ENCODE measurements at regions not wholly inside any gene's neighbourhood (a gene's known extent, or its start where the extent isn't known, plus 50 kb on each side); places are given as distances from the start of the nearest gene placed in this dataset.

- DNase-seq = no peak
These were observed 1798.9 kb downstream of the PCDH7 start for GRCh38 chr4:32519060-32519459.

GRCh38 chr4:32525420-32525819, 1805.3 kb downstream of the PCDH7 start:
- no peak for DNase-seq

GRCh38 chr4:32544846-32545245, 1824.7 kb downstream of the PCDH7 start:
- no peak for DNase-seq

GRCh38 chr4:32551943-32552342, 1831.8 kb downstream of the PCDH7 start:
- peak; percentile 7 for DNase-seq

- no peak for DNase-seq
These were observed 1840.1 kb downstream of the PCDH7 start for GRCh38 chr4:32560306-32560705.

GRCh38 chr4:32562010-32562409, 1841.8 kb downstream of the PCDH7 start:
- peak; percentile 13 for DNase-seq

GRCh38 chr4:32564626-32565025, 1844.5 kb downstream of the PCDH7 start:
- DNase-seq = no peak

- DNase-seq = no peak
These were observed 1849.7 kb downstream of the PCDH7 start for GRCh38 chr4:32569861-32570260.

GRCh38 chr4:32572366-32572765, 1852.2 kb downstream of the PCDH7 start:
- no peak for DNase-seq

- DNase-seq = no peak
These were observed 1854.6 kb downstream of the PCDH7 start for GRCh38 chr4:32574803-32575202.

GRCh38 chr4:32589097-32589496, 1868.9 kb downstream of the PCDH7 start:
- DNase-seq = no peak

- no peak for DNase-seq
These were observed 1869.7 kb downstream of the PCDH7 start for GRCh38 chr4:32589853-32590252.

GRCh38 chr4:32597354-32597753, 1877.2 kb downstream of the PCDH7 start:
- DNase-seq = no peak

GRCh38 chr4:32601848-32602247, 1881.7 kb downstream of the PCDH7 start:
- DNase-seq = no peak

- DNase-seq = no peak
These were observed 1887.8 kb downstream of the PCDH7 start for GRCh38 chr4:32607978-32608377.

- DNase-seq = no peak
These were observed 1904.9 kb downstream of the PCDH7 start for GRCh38 chr4:32624943-32625603.

GRCh38 chr4:32625687-32626337, 1905.6 kb downstream of the PCDH7 start:
- DNase-seq = no peak

- DNase-seq = no peak
These were observed 1911.7 kb downstream of the PCDH7 start for GRCh38 chr4:32631831-32632230.

GRCh38 chr4:32633421-32633820, 1913.3 kb downstream of the PCDH7 start:
- DNase-seq = no peak

- no peak for DNase-seq
These were observed 1925.5 kb downstream of the PCDH7 start for GRCh38 chr4:32645653-32646052.

GRCh38 chr4:32658019-32658418, 1937.8 kb downstream of the PCDH7 start:
- no peak for DNase-seq

GRCh38 chr4:32661229-32661628, 1941.1 kb downstream of the PCDH7 start:
- DNase-seq = no peak

- no peak for DNase-seq
These were observed 1942.6 kb downstream of the PCDH7 start for GRCh38 chr4:32662803-32663202.

- DNase-seq = no peak
These were observed 1952.2 kb downstream of the PCDH7 start for GRCh38 chr4:32672359-32672758.

GRCh38 chr4:32680946-32681345, 1960.8 kb downstream of the PCDH7 start:
- no peak for DNase-seq

Data from COR-L47 (cell line).